Thyroid gland (tissue), 4 donors: ENCODE measurements at regions not wholly inside any gene's neighbourhood (a gene's known extent, or its start where the extent isn't known, plus 50 kb on each side); places are given as distances from the start of the nearest gene placed in this dataset.
"Not testable (repeated sequence)": the region's sequence is repeated elsewhere in the genome, so short reads cannot be mapped to it uniquely, and the experiment has no call there.

Source experiments
- DNase-seq, 2 donors: peaks; one replicate each; pipeline ENCODE4 v3.0.0-alpha.2; 2019
- H3K27ac ChIP-seq, 3 donors: fragments of 200-600 bp; sonication (generic); 1 replicate in 2 of 3; 2 replicates in 1 of 3; pipeline ENCODE4 v1.5.1; 2016 to 2019; ENCODE audit warnings: mild to moderate bottlenecking in 1 of 3, moderate library complexity in 1 of 3
- H3K27me3 ChIP-seq: fragments of 200-600 bp; sonication (generic); one replicate; pipeline ENCODE4 v1.5.1; 2019
- H3K36me3 ChIP-seq, 2 donors: fragments of 200-600 bp; sonication (generic); one replicate each; pipeline ENCODE4 v1.5.1; 2016 to 2019
- H3K4me1 ChIP-seq, 2 donors: fragments of 200-600 bp; sonication (generic); one replicate each; pipeline ENCODE4 v1.5.1; 2017 to 2019
- H3K4me3 ChIP-seq, 3 donors: fragments of 200-600 bp; sonication (generic); replicated peaks in 1 of 3; 1 replicate in 2 of 3; 2 replicates in 1 of 3; pipeline ENCODE4 v1.5.1; 2016; ENCODE audit warnings: mild to moderate bottlenecking in 1 of 3
- H3K9me3 ChIP-seq: fragments of 200-600 bp; sonication (generic); one replicate; pipeline ENCODE4 v1.5.1; 2017
- CTCF ChIP-seq, 6 experiments: fragments of 200-600 bp in 3 of 6; fragments of 450-650 bp in 3 of 6; sonication (generic) in 3 of 6; IDR thresholded peaks; one replicate each; pipeline ENCODE4 v1.5.1; 2016 to 2019; ENCODE audit warnings: antibody characterized with exemption in 6 of 6, mild to moderate bottlenecking in 2 of 6, inconsistent platforms in 1 of 6, moderate library complexity in 1 of 6
- POLR2A ChIP-seq, 2 donors: fragments of 450-650 bp; IDR thresholded peaks; one replicate each; pipeline ENCODE4 v1.6.1; 2017; ENCODE audit warnings: antibody characterized with exemption in 2 of 2, mild to moderate bottlenecking in 2 of 2, moderate library complexity in 1 of 2
- WGBS, 2 donors: methylation state at CpG; one replicate each; pipeline ENCODE4 v1.1.5; 2017; 5-methylcytosine and 5-hydroxymethylcytosine counted together
- intact Hi-C: fragments of 100-400 bp; cut with DNase I; formaldehyde crosslinking; loops from one replicate; pipeline ENCODE4 v1.15.1; 2023

- DNase-seq: no peak
- Histone ChIP-seq H3K4me3 (no peak overlapping the region), H3K27me3 (no peaks in the 10 kb centered on the region), H3K4me1 (no peaks in the 10 kb centered on the region), H3K9me3 (no peaks in the 10 kb centered on the region), H3K27ac (no peak overlapping the region), H3K36me3 (no peaks in the 10 kb centered on the region)
- intact Hi-C loops: no loop called here
- TF ChIP-seq CTCF (IDR thresholded peaks at IDR 0.05) (no peak), POLR2A (IDR thresholded peaks at IDR 0.05) (no peak)
- WGBS, 2 donors: 64% methylated on average over 12 to 13 of the region's 20 CpGs
These were observed 75.7 kb upstream of the LRPAP1 start for GRCh38 chr4:3607690-3608552.

GRCh38 chr4:3606850-3607249 lies 74.6 kb upstream of the LRPAP1 start:
- intact Hi-C loops, H3K27ac ChIP-seq, H3K4me3 ChIP-seq, H3K4me1 ChIP-seq, H3K9me3 ChIP-seq, H3K36me3 ChIP-seq, DNase-seq, H3K27me3 ChIP-seq: not testable (repeated sequence)
- 60 to 95% methylated on average over 2 of the region's 5 CpGs for WGBS, 2 donors

GRCh38 chr4:3606271-3606670 lies 74.0 kb upstream of the LRPAP1 start:
- H3K36me3 ChIP-seq, H3K27me3 ChIP-seq, H3K9me3 ChIP-seq, H3K4me3 ChIP-seq, intact Hi-C loops, H3K4me1 ChIP-seq, DNase-seq, H3K27ac ChIP-seq: not testable (repeated sequence)
- WGBS, 2 donors: 91 to 92% methylated on average over 3 of the region's 3 CpGs

- H3K36me3 ChIP-seq: no peaks in the 10 kb centered on the region
- DNase-seq: no peak
- WGBS, 2 donors: 73 to 85% methylated on average over 10 to 14 of the region's 14 CpGs
- H3K27ac ChIP-seq: no peak overlapping the region
- H3K4me1 ChIP-seq: no peaks in the 10 kb centered on the region
- H3K4me3 ChIP-seq: no peak overlapping the region
- TF ChIP-seq POLR2A (IDR thresholded peaks at IDR 0.05) (no peak), CTCF (IDR thresholded peaks at IDR 0.05) (no peak)
- no peaks in the 10 kb centered on the region for H3K9me3 ChIP-seq
- no peaks in the 10 kb centered on the region for H3K27me3 ChIP-seq
- intact Hi-C loops: no loop called here
These were observed 73.3 kb upstream of the LRPAP1 start for GRCh38 chr4:3605491-3605890.

- WGBS, 2 donors: 76 to 88% methylated on average over 10 to 11 of the region's 11 CpGs
- intact Hi-C loops: not testable (repeated sequence)
These were observed 70.8 kb upstream of the LRPAP1 start for GRCh38 chr4:3602886-3603645.

GRCh38 chr4:3601992-3602391 lies 69.8 kb upstream of the LRPAP1 start:
- no peaks in the 10 kb centered on the region for H3K9me3 ChIP-seq
- no peak for TF ChIP-seq CTCF (IDR thresholded peaks at IDR 0.05)
- TF ChIP-seq POLR2A (IDR thresholded peaks at IDR 0.05): no peak
- H3K27me3 ChIP-seq: no peaks in the 10 kb centered on the region
- H3K27ac ChIP-seq: no peak overlapping the region
- no peaks in the 10 kb centered on the region for H3K36me3 ChIP-seq
- DNase-seq: no peak
- whole genome bisulfite sequencing, 2 donors: 92 to 98% methylated on average over 3 of the region's 3 CpGs
- H3K4me3 ChIP-seq: no peak overlapping the region
- no peaks in the 10 kb centered on the region for H3K4me1 ChIP-seq
- intact Hi-C loops: no loop called here

More at GRCh38 chr4:3602886-3603645, 70.8 kb upstream of the LRPAP1 start:
- DNase-seq, H3K9me3 ChIP-seq, H3K4me1 ChIP-seq, H3K27me3 ChIP-seq, H3K27ac ChIP-seq, H3K4me3 ChIP-seq, H3K36me3 ChIP-seq: not testable (repeated sequence)

- H3K4me3 ChIP-seq, H3K27me3 ChIP-seq, H3K4me1 ChIP-seq, H3K36me3 ChIP-seq, intact Hi-C loops, H3K9me3 ChIP-seq, DNase-seq, H3K27ac ChIP-seq: not testable (repeated sequence)
- 79 to 86% methylated on average over 5 to 10 of the region's 12 CpGs for WGBS, 2 donors
These were observed 69.0 kb upstream of the LRPAP1 start for GRCh38 chr4:3601108-3601690.
